HFFc6 (cell line): ENCODE measurements at regions not wholly inside any gene's neighbourhood (a gene's known extent, or its start where the extent isn't known, plus 50 kb on each side); places are given as distances from the start of the nearest gene placed in this dataset.

Source experiments
- DNase-seq: peaks from one replicate; pipeline ENCODE4 v3.0.0-alpha.2; 2018
- H3K27ac Mint-ChIP-seq: 2 replicates; pipeline ENCODE4 v1.8.0; 2020; ENCODE audit warnings: mild to moderate bottlenecking, mixed read lengths
- H3K27me3 Mint-ChIP-seq: 2 replicates; pipeline ENCODE4 v1.8.0; 2021; ENCODE audit warnings: mild to moderate bottlenecking, moderate library complexity, mixed read lengths; ENCODE audit not compliant: insufficient read depth
- H3K36me3 Mint-ChIP-seq: 2 replicates; pipeline ENCODE4 v1.8.0; 2021; ENCODE audit warnings: low read depth, mixed read lengths
- H3K4me1 Mint-ChIP-seq: 2 replicates; pipeline ENCODE4 v1.8.0; 2020; ENCODE audit warnings: low read depth, mixed read lengths
- H3K4me3 Mint-ChIP-seq: 2 replicates; pipeline ENCODE4 v1.8.0; 2020; ENCODE audit warnings: mild to moderate bottlenecking, moderate library complexity, mixed read lengths
- H3K9me3 Mint-ChIP-seq: 2 replicates; pipeline ENCODE4 v1.8.0; 2020; ENCODE audit warnings: mild to moderate bottlenecking, mixed read lengths
- TF ChIP-seq, protein P1 (sequence below): fragments of 200-600 bp; sonication (generic); IDR thresholded peaks from 2 replicates; pipeline ENCODE4 v1.5.0; 2021; ENCODE audit warnings: antibody characterized with exemption, mild to moderate bottlenecking

DNA sequence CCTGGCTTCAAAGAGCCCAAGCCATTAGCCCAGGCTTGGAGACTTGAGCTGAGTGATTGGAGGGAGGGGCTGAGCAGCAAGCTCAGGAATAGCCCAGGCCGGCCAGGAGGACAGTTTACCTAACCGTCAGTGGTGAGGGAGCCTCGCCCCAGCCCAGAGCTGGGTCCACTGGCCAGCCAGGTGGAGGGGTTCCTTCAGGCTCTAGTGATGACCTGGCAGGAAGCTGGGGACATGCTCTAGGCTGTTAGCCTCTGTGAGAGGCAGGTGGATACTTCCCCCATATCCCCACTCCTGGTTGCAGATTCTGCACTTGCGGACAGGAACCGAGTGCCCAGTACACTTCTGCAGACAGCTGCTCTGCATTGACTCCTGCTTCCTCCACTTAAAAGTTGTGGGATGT, 61.2 kb upstream of the ANTXRL start:
- Mint-ChIP-seq H3K4me1 (peaks cover 19% of the 10 kb centered on the region), H3K9me3 (peaks cover 4% of the 10 kb centered on the region), H3K4me3 (no peak overlapping the region)

DNA sequence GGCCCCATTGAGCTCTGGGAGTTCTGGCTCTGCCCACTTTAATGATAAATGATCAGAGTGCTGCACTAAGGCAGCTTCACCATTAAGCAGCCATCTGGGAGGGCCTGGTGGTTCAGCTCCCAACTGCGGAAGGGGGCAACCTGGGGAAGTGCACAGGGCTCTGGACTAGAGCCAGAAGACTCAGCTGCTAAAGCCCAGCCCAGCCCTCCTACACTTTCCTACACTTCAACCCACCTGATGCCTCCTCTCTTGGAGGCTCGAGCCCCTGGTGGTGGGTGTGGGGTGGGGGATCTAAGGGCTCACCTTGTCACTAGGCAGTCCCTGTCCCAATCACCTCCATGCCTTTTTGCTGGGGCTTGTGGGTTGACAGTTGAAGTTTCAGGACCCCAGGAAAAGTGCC, 60.6 kb upstream of the ANTXRL start:
- Mint-ChIP-seq H3K4me3 (no peak overlapping the region), H3K4me1 (peaks cover 19% of the 10 kb centered on the region), H3K36me3 (no peaks in the 10 kb centered on the region), H3K27ac (no peak overlapping the region), H3K9me3 (peaks cover 4% of the 10 kb centered on the region), H3K27me3 (peaks cover 30% of the 10 kb centered on the region)
- TF ChIP-seq, protein P1, sequence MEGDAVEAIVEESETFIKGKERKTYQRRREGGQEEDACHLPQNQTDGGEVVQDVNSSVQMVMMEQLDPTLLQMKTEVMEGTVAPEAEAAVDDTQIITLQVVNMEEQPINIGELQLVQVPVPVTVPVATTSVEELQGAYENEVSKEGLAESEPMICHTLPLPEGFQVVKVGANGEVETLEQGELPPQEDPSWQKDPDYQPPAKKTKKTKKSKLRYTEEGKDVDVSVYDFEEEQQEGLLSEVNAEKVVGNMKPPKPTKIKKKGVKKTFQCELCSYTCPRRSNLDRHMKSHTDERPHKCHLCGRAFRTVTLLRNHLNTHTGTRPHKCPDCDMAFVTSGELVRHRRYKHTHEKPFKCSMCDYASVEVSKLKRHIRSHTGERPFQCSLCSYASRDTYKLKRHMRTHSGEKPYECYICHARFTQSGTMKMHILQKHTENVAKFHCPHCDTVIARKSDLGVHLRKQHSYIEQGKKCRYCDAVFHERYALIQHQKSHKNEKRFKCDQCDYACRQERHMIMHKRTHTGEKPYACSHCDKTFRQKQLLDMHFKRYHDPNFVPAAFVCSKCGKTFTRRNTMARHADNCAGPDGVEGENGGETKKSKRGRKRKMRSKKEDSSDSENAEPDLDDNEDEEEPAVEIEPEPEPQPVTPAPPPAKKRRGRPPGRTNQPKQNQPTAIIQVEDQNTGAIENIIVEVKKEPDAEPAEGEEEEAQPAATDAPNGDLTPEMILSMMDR: no peak
- no peak for DNase-seq

More for the DNA sequence above, 61.2 kb upstream of the ANTXRL start:
- TF ChIP-seq, protein P1: no peak
- H3K27me3 Mint-ChIP-seq: peaks cover 30% of the 10 kb centered on the region
- no peaks in the 10 kb centered on the region for H3K36me3 Mint-ChIP-seq
- DNase-seq: no peak
- no peak overlapping the region for H3K27ac Mint-ChIP-seq

DNA sequence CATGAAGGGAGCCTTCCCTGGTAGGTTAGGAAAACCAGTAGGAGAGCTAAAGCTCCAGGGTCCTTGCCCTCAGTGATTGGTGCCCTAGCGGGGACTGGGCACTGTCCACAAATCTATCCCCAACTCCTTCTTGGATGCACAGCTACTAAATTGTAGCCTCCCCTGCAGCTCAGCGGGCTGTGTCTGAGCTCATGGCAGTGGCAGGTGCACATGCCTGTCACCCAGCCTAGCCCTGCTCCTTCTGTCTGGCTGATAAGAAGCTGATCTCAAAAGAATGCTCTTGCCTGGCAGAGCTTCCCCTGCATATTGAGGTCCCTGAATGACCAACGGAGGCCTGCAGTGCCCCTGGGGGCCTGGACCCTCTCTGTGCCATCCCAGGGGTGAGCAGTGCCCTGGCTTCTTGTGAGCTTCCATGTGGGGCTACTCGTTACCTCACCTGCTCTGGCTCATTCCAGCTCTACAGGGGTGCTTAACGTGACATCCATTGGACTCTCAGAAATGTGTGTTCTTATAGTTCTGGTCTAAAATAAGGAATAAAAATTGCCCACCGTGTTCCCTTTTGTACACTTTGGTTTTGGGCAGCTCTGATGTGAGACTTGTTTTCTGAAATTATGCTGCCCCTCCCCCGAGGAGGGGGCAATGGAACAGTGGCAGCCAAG, 59.8 kb upstream of the ANTXRL start:
- Mint-ChIP-seq H3K36me3 (no peaks in the 10 kb centered on the region), H3K27me3 (peaks cover 26% of the 10 kb centered on the region), H3K9me3 (peaks cover 4% of the 10 kb centered on the region), H3K4me1 (peaks cover 19% of the 10 kb centered on the region), H3K27ac (no peak overlapping the region), H3K4me3 (no peak overlapping the region)
- TF ChIP-seq, protein P1: no peak
- no peak for DNase-seq

DNA sequence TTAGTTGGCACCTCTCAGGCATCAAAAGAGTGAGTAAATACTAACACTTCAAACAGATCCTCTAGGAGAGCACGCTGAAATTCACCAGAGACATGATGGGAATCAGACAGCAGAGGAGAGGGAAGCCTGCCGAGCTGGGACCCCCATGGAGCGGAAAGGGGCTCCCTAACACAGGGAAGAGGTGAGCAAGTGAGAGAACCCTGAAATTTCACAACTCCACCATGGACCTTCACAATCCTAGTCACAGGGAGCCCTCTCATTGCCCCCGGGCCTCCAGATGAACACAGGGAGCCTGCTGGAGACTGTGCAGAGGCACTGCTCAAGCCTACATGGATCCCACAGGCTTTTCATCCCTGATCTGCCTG, 59.2 kb upstream of the ANTXRL start:
- no peak for DNase-seq
- Mint-ChIP-seq H3K4me3 (no peak overlapping the region), H3K27ac (no peak overlapping the region), H3K9me3 (peaks cover 4% of the 10 kb centered on the region), H3K36me3 (no peaks in the 10 kb centered on the region), H3K4me1 (peaks cover 16% of the 10 kb centered on the region), H3K27me3 (peaks cover 24% of the 10 kb centered on the region)
- TF ChIP-seq, protein P1: no peak

DNA sequence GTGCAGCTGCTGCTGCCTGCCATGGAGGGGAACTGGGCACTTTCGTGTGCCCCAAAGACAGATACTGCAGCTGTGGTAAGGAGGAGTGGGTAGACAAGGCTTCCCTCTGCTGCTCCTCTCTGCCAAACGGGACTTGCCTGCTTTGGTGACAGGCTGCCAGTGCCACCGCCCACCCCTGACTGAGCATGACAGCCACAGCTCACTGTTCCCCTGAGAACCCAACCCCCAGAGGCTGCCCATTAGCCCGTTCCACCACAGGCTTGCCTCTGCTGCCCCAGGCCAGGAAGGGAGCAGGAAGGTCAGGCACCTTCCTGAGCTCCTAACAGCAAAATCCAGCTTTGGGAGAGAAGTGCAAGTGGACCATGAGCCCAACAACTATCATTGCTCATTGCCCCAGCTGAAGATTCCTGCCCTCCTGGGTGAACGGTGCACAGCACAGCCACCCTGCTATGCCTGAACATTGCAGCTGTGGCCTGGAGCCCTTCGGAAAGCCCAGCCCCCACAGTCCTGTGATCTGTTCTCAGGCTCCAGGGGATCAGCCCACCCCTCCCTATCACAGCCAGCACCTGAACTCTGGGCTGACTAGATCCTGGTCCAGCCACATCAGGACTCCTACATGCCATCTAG, 58.7 kb upstream of the ANTXRL start:
- peaks cover 4% of the 10 kb centered on the region for H3K9me3 Mint-ChIP-seq
- peaks cover 11% of the 10 kb centered on the region for H3K4me1 Mint-ChIP-seq
- no peak overlapping the region for H3K27ac Mint-ChIP-seq
- H3K36me3 Mint-ChIP-seq: no peaks in the 10 kb centered on the region
- no peak overlapping the region for H3K4me3 Mint-ChIP-seq
- peaks cover 24% of the 10 kb centered on the region for H3K27me3 Mint-ChIP-seq
- no peak for DNase-seq
- TF ChIP-seq, protein P1: no peak
